B cell (primary cell): ENCODE measurements at regions not wholly inside any gene's neighbourhood (a gene's known extent, or its start where the extent isn't known, plus 50 kb on each side); places are given as distances from the start of the nearest gene placed in this dataset.

ENCODE experiments used
- ATAC-seq: fragments of 200-7000 bp; cut with Tn5 transposase; one replicate; pipeline ENCODE4 v1.10.0; 2021; ENCODE audit warnings: low read depth, mild to moderate bottlenecking, moderate number of reproducible peaks, moderate library complexity
- CTCF ChIA-PET: fragments of 350-600 bp; sonication (Branson Sonifier 250); formaldehyde crosslinking; loops from one replicate; lab custom pipeline; 2021; ENCODE audit warnings: antibody characterized with exemption, inconsistent platforms; lab: Charles Lee
- POLR2A ChIA-PET: fragments of 350-600 bp; sonication (Branson Sonifier 250); formaldehyde crosslinking; loops from one replicate; lab custom pipeline; 2021; ENCODE audit warnings: antibody characterized with exemption; lab: Charles Lee
- DNase-seq: peaks from one replicate; pipeline ENCODE4 v3.0.0; 2013
- H2AFZ ChIP-seq: 2 replicates; pipeline ENCODE4 v1.6.1; 2012; ENCODE audit warnings: mild to moderate bottlenecking, low read depth, low read length; ENCODE audit not compliant: insufficient read depth, poor library complexity, severe bottlenecking
- H3K27ac ChIP-seq, 2 donors: 1 replicate in 1 of 2; 2 replicates in 1 of 2; pipeline ENCODE4 v1.5.1; 2012 to 2013; ENCODE audit warnings: low read length in 2 of 2, mild to moderate bottlenecking in 2 of 2, moderate library complexity in 1 of 2
- H3K27me3 ChIP-seq, 4 experiments: fragments of 200-600 bp in 1 of 4; sonication (generic) in 1 of 4; replicated peaks in 1 of 4; 1 replicate in 2 of 4; 2 replicates in 2 of 4; pipeline versions ENCODE4 v1.6.1 to v1.7.0; 2013 to 2016; ENCODE audit warnings: low read length in 3 of 4, mild to moderate bottlenecking in 2 of 4, mixed read lengths in 1 of 4, moderate library complexity in 1 of 4; ENCODE audit not compliant: insufficient read depth in 4 of 4, control insufficient read depth in 3 of 4; ENCODE audit errors: control extremely low read depth in 1 of 4
- H3K36me3 ChIP-seq, 2 experiments: replicated peaks in 1 of 2; 1 replicate in 1 of 2; 2 replicates in 1 of 2; pipeline versions ENCODE4 v1.6.1 to v1.7.1; 2013; ENCODE audit warnings: low read length in 1 of 2; ENCODE audit not compliant: insufficient read depth in 2 of 2, control insufficient read depth in 1 of 2; ENCODE audit errors: control extremely low read depth in 1 of 2, extremely low read depth in 1 of 2
- H3K4me1 ChIP-seq, 2 donors: fragments of 200-600 bp in 1 of 2; sonication (generic) in 1 of 2; 1 replicate in 1 of 2; 2 replicates in 1 of 2; pipeline versions ENCODE4 v1.5.1 to v1.6.1; 2013 to 2017; ENCODE audit warnings: low read length in 2 of 2; ENCODE audit not compliant: control insufficient read depth in 2 of 2, insufficient read depth in 2 of 2
- H3K4me2 ChIP-seq: replicated peaks from 2 replicates; pipeline ENCODE3; 2012; ENCODE audit warnings: mild to moderate bottlenecking, low read depth, low read length; ENCODE audit not compliant: poor library complexity, severe bottlenecking
- H3K4me3 ChIP-seq, 5 experiments: fragments of 200-600 bp in 1 of 5; sonication (generic) in 1 of 5; 1 replicate in 3 of 5; 2 replicates in 2 of 5; pipeline versions ENCODE4 v1.5.1 to v1.7.0; 2011 to 2016; ENCODE audit warnings: low read length in 4 of 5, mild to moderate bottlenecking in 4 of 5, low read depth in 2 of 5, control low read depth in 1 of 5, moderate library complexity in 1 of 5; ENCODE audit not compliant: insufficient read depth in 1 of 5; ENCODE audit errors: control extremely low read depth in 1 of 5, extremely low read depth in 1 of 5
- H3K79me2 ChIP-seq: fragments of 200-600 bp; sonication (generic); one replicate; pipeline ENCODE4 v1.6.0; 2016; ENCODE audit warnings: low read length; ENCODE audit not compliant: control insufficient read depth, insufficient read depth
- H3K9ac ChIP-seq: fragments of 200-600 bp; sonication (generic); 2 replicates; pipeline ENCODE4 v1.6.1; 2017; ENCODE audit warnings: mild to moderate bottlenecking, low read length, moderate library complexity
- H3K9me3 ChIP-seq, 3 donors: one replicate each; pipeline versions ENCODE4 v1.6.1 to v1.7.1; 2013; ENCODE audit warnings: low read length in 2 of 3; ENCODE audit not compliant: control insufficient read depth in 2 of 3, insufficient read depth in 1 of 3; ENCODE audit errors: control extremely low read depth in 1 of 3
- H4K20me1 ChIP-seq: 2 replicates; pipeline ENCODE4 v1.6.0; 2012; ENCODE audit warnings: mild to moderate bottlenecking, low read length; ENCODE audit not compliant: insufficient read depth, control insufficient read depth, poor library complexity, severe bottlenecking
- H3K27ac Mint-ChIP-seq: one replicate; pipeline ENCODE4 v1.8.0; 2021; ENCODE audit warnings: mixed read lengths
- H3K27me3 Mint-ChIP-seq: one replicate; pipeline ENCODE4 v1.8.0; 2021; ENCODE audit warnings: mixed read lengths
- H3K4me1 Mint-ChIP-seq: one replicate; pipeline ENCODE4 v1.8.0; 2021; ENCODE audit warnings: mixed read lengths
- H3K4me3 Mint-ChIP-seq: one replicate; pipeline ENCODE4 v1.8.0; 2021; ENCODE audit warnings: mixed read lengths
- H3K9me3 Mint-ChIP-seq: one replicate; pipeline ENCODE4 v1.8.0; 2022; ENCODE audit warnings: mixed read lengths; ENCODE audit not compliant: insufficient read depth
- CTCF ChIP-seq: fragments of 200-600 bp; IDR thresholded peaks from one replicate; pipeline ENCODE4 v1.8.0; 2022; ENCODE audit warnings: antibody characterized with exemption, mild to moderate bottlenecking
- EZH2 ChIP-seq: IDR thresholded peaks from 2 replicates; pipeline ENCODE4 v1.6.1; 2012; ENCODE audit warnings: borderline replicate concordance, low read depth, mild to moderate bottlenecking, moderate library complexity, low read length; ENCODE audit not compliant: insufficient read depth, poor library complexity, severe bottlenecking
- WGBS: methylation state at CpG from one replicate; pipeline ENCODE4 v1.1.5; 2013; ENCODE audit warnings: missing lambda C conversion rate; ENCODE audit not compliant: insufficient coverage; 5-methylcytosine and 5-hydroxymethylcytosine counted together
- intact Hi-C: fragments of 100-400 bp; cut with micrococcal nuclease; formaldehyde crosslinking; loops from one replicate; pipeline ENCODE4 v1.10.0; 2022

DNA sequence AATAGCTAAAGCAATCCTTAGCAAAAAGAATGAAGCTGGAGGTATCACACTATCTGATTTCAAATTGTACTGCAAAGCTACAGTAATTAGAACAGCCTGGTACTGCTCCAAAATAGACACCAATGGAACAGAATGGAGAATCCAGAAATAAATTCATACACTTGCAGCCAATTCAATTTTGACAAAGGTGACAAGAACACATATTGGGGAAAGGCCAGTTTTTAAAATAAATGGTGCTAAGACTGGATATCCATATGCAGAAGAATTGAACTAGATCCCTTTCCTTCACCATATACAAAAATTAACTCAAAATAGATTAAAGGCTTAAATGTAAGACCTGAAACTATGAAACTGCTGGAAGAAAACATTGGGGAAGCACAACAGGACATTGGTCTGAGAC is 748.5 kb downstream of the DNAJB9 start:
- no peaks in the 10 kb centered on the region for H4K20me1 ChIP-seq

GRCh38 chr7:109322833-109323232 is 753.2 kb downstream of the DNAJB9 start:
- Histone ChIP-seq H3K9me3 (no peaks in the 10 kb centered on the region), H4K20me1 (no peaks in the 10 kb centered on the region), H2AFZ (no peak overlapping the region), H3K4me1 (no peaks in the 10 kb centered on the region), H3K9ac (no peak overlapping the region), H3K27ac (no peak overlapping the region), H3K4me2 (no peak overlapping the region), H3K36me3 (no peaks in the 10 kb centered on the region), H3K27me3 (no peaks in the 10 kb centered on the region), H3K4me3 (no peak overlapping the region), H3K79me2 (no peaks in the 10 kb centered on the region)
- 64% methylated on average over 1 of the region's 2 CpGs for WGBS
- Mint-ChIP-seq H3K27me3 (no peaks in the 10 kb centered on the region), H3K4me3 (no peak overlapping the region), H3K9me3 (peaks cover 3% of the 10 kb centered on the region), H3K4me1 (no peaks in the 10 kb centered on the region), H3K27ac (no peak overlapping the region)
- TF ChIP-seq CTCF (no peak), EZH2 (no peak)
- ATAC-seq (no peak), DNase-seq (no peak)
- ChIA-PET CTCF (no interaction called here), POLR2A (no interaction called here)
- intact Hi-C loops: no loop called here

More for the DNA sequence above, 748.5 kb downstream of the DNAJB9 start:
- TF ChIP-seq CTCF (no peak), EZH2 (no peak)
- Mint-ChIP-seq H3K4me1 (no peaks in the 10 kb centered on the region), H3K27ac (no peak overlapping the region), H3K27me3 (no peaks in the 10 kb centered on the region), H3K9me3 (peaks cover 4% of the 10 kb centered on the region), H3K4me3 (no peak overlapping the region)
- no peaks in the 10 kb centered on the region for H3K36me3 ChIP-seq
- no peak overlapping the region for H3K27ac ChIP-seq
- H3K4me2 ChIP-seq: no peak overlapping the region
- no peaks in the 10 kb centered on the region for H3K27me3 ChIP-seq
- no peak overlapping the region for H2AFZ ChIP-seq
- no peaks in the 10 kb centered on the region for H3K4me1 ChIP-seq
- DNase-seq: no peak
- POLR2A ChIA-PET: no interaction called here
- H3K79me2 ChIP-seq: no peaks in the 10 kb centered on the region
- ATAC-seq: no peak
- H3K9ac ChIP-seq: no peak overlapping the region
- intact Hi-C loops: no loop called here
- no peak overlapping the region for H3K4me3 ChIP-seq
- no peaks in the 10 kb centered on the region for H3K9me3 ChIP-seq
- CTCF ChIA-PET: no interaction called here
